Spleen (tissue), 7 donors: ENCODE measurements at regions not wholly inside any gene's neighbourhood (a gene's known extent, or its start where the extent isn't known, plus 50 kb on each side); places are given as distances from the start of the nearest gene placed in this dataset.

ENCODE experiments used
- CTCF ChIP-seq, 11 experiments: fragments of 200-600 bp in 7 of 11; fragments of 450-650 bp in 4 of 11; sonication (generic) in 4 of 11; IDR thresholded peaks in 8 of 11; conservative IDR thresholded peaks in 3 of 11; 1 replicate in 7 of 11; 2 replicates in 4 of 11; pipeline versions ENCODE4 v1.4.0 to v1.8.0; 2016 to 2021; ENCODE audit warnings: antibody characterized with exemption in 11 of 11, inconsistent platforms in 4 of 11, mild to moderate bottlenecking in 1 of 11
- POLR2A ChIP-seq, 3 donors: fragments of 450-650 bp; IDR thresholded peaks; one replicate each; pipeline ENCODE4 v1.5.1; 2017; ENCODE audit warnings: antibody characterized with exemption in 3 of 3, mild to moderate bottlenecking in 1 of 3
- POLR2AphosphoS5 ChIP-seq, 3 donors: sonication (generic); formaldehyde crosslinking; IDR thresholded peaks; one replicate each; pipeline ENCODE4 v1.5.1; 2017; ENCODE audit warnings: antibody characterized with exemption in 3 of 3
- donor health status: DM: no; HTN: no; CAD: no; lungs with moderate emphysema.
- donor health status: DM: no; HTN: no; CAD: no.
- donor health status: DM: no; HTN: no; CAD: no.

- no peak for TF ChIP-seq CTCF (IDR thresholded peaks at IDR 0.05 in 8 of 11, conservative IDR thresholded peaks at IDR 0.05 in 3 of 11)
- no peak for TF ChIP-seq POLR2A (IDR thresholded peaks at IDR 0.05)
- TF ChIP-seq POLR2AphosphoS5 (IDR thresholded peaks at IDR 0.05), result no peak
Measured at GRCh38 chr20:40368876-40369275, 320.2 kb downstream of the MAFB start.
